ENCODE measurements at regions not wholly inside any gene's neighbourhood (a gene's known extent, or its start where the extent isn't known, plus 50 kb on each side); places are given as distances from the start of the nearest gene placed in this dataset.

- DNase-seq (ENCODE audit: low spot score, unreplicated experiment): no peak
- H3K4me3 Mint-ChIP-seq (ENCODE audit: low read depth): no peak overlapping the region
- H3K27me3 Mint-ChIP-seq: no peaks in the 10 kb centered on the region
- TF ChIP-seq, protein P1, sequence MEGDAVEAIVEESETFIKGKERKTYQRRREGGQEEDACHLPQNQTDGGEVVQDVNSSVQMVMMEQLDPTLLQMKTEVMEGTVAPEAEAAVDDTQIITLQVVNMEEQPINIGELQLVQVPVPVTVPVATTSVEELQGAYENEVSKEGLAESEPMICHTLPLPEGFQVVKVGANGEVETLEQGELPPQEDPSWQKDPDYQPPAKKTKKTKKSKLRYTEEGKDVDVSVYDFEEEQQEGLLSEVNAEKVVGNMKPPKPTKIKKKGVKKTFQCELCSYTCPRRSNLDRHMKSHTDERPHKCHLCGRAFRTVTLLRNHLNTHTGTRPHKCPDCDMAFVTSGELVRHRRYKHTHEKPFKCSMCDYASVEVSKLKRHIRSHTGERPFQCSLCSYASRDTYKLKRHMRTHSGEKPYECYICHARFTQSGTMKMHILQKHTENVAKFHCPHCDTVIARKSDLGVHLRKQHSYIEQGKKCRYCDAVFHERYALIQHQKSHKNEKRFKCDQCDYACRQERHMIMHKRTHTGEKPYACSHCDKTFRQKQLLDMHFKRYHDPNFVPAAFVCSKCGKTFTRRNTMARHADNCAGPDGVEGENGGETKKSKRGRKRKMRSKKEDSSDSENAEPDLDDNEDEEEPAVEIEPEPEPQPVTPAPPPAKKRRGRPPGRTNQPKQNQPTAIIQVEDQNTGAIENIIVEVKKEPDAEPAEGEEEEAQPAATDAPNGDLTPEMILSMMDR (IDR thresholded peaks at IDR 0.05; ENCODE audit: unreplicated experiment): no peak
- no peaks in the 10 kb centered on the region for H3K36me3 Mint-ChIP-seq (ENCODE audit: insufficient read depth)
- no peak overlapping the region for H3K27ac Mint-ChIP-seq
- H3K9me3 Mint-ChIP-seq (ENCODE audit: low read depth): peaks cover 3% of the 10 kb centered on the region
- no peaks in the 10 kb centered on the region for H3K4me1 Mint-ChIP-seq (ENCODE audit: low read depth)
Observed at GRCh38 chr7:12120632-12121031, 90.5 kb upstream of the TMEM106B start.

DNA sequence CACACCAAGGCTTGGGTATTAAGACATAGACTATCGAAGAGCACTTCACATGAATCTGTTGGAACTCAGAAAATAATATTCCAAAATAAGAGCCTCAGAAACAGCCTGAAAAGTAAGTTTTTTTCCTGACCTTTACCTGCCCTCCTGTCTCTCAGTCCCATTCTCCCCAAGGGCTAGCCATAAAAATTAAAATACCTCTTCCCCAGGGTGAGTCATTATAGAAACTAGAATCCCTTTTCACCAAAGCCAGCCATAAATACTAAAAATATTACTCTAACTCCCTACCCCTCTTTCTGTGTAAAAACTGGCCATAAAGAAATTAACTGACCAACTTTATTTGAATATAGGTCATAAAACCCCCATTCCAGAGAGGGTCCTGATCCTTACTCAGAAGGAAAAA lies 87.9 kb upstream of the TMEM106B start:
- no peaks in the 10 kb centered on the region for H3K27me3 Mint-ChIP-seq
- H3K9me3 Mint-ChIP-seq (ENCODE audit: low read depth): peaks cover 3% of the 10 kb centered on the region
- no peaks in the 10 kb centered on the region for H3K36me3 Mint-ChIP-seq (ENCODE audit: insufficient read depth)
- TF ChIP-seq, protein P1 (IDR thresholded peaks at IDR 0.05; ENCODE audit: unreplicated experiment): no peak
- H3K27ac Mint-ChIP-seq: no peak overlapping the region
- H3K4me1 Mint-ChIP-seq (ENCODE audit: low read depth): no peaks in the 10 kb centered on the region
- no peak for DNase-seq (ENCODE audit: low spot score, unreplicated experiment)
- no peak overlapping the region for H3K4me3 Mint-ChIP-seq (ENCODE audit: low read depth)

DNA sequence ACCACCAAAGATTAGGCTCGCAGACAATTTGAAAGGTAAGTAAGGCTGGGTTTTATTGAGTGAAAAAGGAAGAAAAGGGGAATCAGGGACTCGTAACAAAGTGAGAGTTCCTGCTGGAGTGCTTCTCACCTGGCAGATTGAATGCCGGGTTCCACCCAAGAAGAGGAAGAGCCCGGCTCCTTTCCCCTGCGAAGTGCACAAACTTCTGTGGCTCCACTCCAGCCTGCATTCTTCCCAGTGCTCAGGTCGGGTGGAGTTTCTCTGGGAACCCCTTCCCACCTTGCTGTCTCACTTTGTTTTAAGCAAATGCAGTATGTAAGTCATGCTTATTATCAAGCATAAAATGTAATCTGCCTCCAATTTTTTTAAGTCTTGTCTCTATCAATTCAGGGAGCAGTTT lies 87.1 kb upstream of the TMEM106B start:
- Mint-ChIP-seq H3K4me3 (ENCODE audit: low read depth) (no peak overlapping the region), H3K27ac (no peak overlapping the region), H3K36me3 (ENCODE audit: insufficient read depth) (no peaks in the 10 kb centered on the region), H3K9me3 (ENCODE audit: low read depth) (peaks cover 3% of the 10 kb centered on the region), H3K27me3 (no peaks in the 10 kb centered on the region), H3K4me1 (ENCODE audit: low read depth) (no peaks in the 10 kb centered on the region)
- TF ChIP-seq, protein P1 (IDR thresholded peaks at IDR 0.05; ENCODE audit: unreplicated experiment): no peak
- no peak for DNase-seq (ENCODE audit: low spot score, unreplicated experiment)

DNA sequence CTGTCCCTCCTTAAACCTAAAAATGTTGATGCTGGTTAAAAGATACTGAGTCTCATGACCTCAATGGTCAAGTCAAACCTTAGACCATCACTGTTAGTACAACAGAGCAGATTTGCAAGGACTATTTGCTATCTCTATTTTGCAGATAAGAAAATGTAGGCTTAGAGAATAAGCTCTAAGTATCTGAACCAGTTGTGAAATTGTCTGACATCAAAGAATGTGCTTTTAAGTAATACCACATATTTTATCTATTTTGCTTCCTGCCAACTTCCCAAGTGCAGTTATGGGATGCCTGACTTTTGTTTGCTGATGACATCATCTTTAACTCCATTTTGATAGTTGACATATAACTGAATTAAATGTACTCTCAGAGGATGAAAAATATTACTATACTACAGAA lies 83.6 kb upstream of the TMEM106B start:
- TF ChIP-seq, protein P1 (IDR thresholded peaks at IDR 0.05; ENCODE audit: unreplicated experiment): no peak
- H3K27me3 Mint-ChIP-seq: no peaks in the 10 kb centered on the region
- no peak overlapping the region for H3K4me3 Mint-ChIP-seq (ENCODE audit: low read depth)
- no peak for DNase-seq (ENCODE audit: low spot score, unreplicated experiment)
- H3K27ac Mint-ChIP-seq: no peak overlapping the region
- H3K4me1 Mint-ChIP-seq (ENCODE audit: low read depth): no peaks in the 10 kb centered on the region
- H3K9me3 Mint-ChIP-seq (ENCODE audit: low read depth): no peaks in the 10 kb centered on the region
- no peaks in the 10 kb centered on the region for H3K36me3 Mint-ChIP-seq (ENCODE audit: insufficient read depth)

DNA sequence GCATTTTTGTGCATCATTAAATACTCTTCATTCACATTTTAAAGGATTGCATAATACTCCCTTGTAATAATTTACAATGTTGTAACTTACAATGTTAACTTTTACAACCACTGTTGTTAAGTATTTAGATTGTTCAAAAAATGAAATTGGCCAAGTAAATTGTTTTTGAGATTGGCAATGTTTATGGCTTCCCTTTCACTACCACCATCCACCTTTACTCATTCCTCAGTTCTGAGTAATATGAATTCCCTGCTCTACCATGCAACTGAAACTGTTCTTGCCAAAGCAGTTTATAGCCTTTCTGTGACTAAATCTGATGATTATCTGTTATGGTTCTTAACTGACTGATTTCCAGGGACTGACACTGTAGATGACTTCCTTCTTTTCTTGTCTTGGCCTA lies 80.5 kb upstream of the TMEM106B start:
- no peaks in the 10 kb centered on the region for H3K9me3 Mint-ChIP-seq (ENCODE audit: low read depth)
- H3K27me3 Mint-ChIP-seq: no peaks in the 10 kb centered on the region
- no peak for DNase-seq (ENCODE audit: low spot score, unreplicated experiment)
- TF ChIP-seq, protein P1 (IDR thresholded peaks at IDR 0.05; ENCODE audit: unreplicated experiment): no peak
- H3K4me1 Mint-ChIP-seq (ENCODE audit: low read depth): no peaks in the 10 kb centered on the region
- no peak overlapping the region for H3K4me3 Mint-ChIP-seq (ENCODE audit: low read depth)
- no peak overlapping the region for H3K27ac Mint-ChIP-seq
- H3K36me3 Mint-ChIP-seq (ENCODE audit: insufficient read depth): no peaks in the 10 kb centered on the region
